Mesenchymal stem cell (in vitro differentiated cells and primary cell): ENCODE measurements at regions not wholly inside any gene's neighbourhood (a gene's known extent, or its start where the extent isn't known, plus 50 kb on each side); places are given as distances from the start of the nearest gene placed in this dataset.
"Not testable (repeated sequence)": the region's sequence is repeated elsewhere in the genome, so short reads cannot be mapped to it uniquely, and the experiment has no call there.

ENCODE experiments used
- DNase-seq: peaks from one replicate; pipeline ENCODE4 v3.0.0-alpha.2; 2013
- H2AFZ ChIP-seq: one replicate; pipeline ENCODE4 v1.6.1; 2013; ENCODE audit warnings: low read depth, mild to moderate bottlenecking, control low read depth, inconsistent platforms, low read length, moderate library complexity
- H2AK5ac ChIP-seq: 2 replicates; pipeline ENCODE4 v1.6.1; 2013; ENCODE audit warnings: low read length, moderate library complexity, mild to moderate bottlenecking, inconsistent platforms; ENCODE audit not compliant: severe bottlenecking
- H2BK120ac ChIP-seq: one replicate; pipeline ENCODE4 v1.6.1; 2013; ENCODE audit warnings: low read depth, mild to moderate bottlenecking, inconsistent platforms, low read length, moderate library complexity
- H2BK12ac ChIP-seq, 2 experiments: one replicate each; pipeline ENCODE4 v1.6.1; 2013; ENCODE audit warnings: inconsistent platforms in 2 of 2, low read length in 2 of 2, mild to moderate bottlenecking in 2 of 2, moderate library complexity in 2 of 2, control low read depth in 1 of 2
- H2BK15ac ChIP-seq: one replicate; pipeline ENCODE4 v1.6.1; 2013; ENCODE audit warnings: mild to moderate bottlenecking, low read depth, inconsistent platforms; ENCODE audit not compliant: poor library complexity, severe bottlenecking
- H2BK5ac ChIP-seq: 2 replicates; pipeline ENCODE4 v1.6.1; 2013; ENCODE audit warnings: low read depth, mild to moderate bottlenecking, low read length, control low read depth, inconsistent platforms; ENCODE audit not compliant: poor library complexity, severe bottlenecking
- H3K14ac ChIP-seq, 2 experiments: one replicate each; pipeline ENCODE4 v1.6.1; 2013; ENCODE audit warnings: inconsistent platforms in 2 of 2, low read length in 2 of 2, control low read depth in 1 of 2, mild to moderate bottlenecking in 1 of 2, moderate library complexity in 1 of 2
- H3K18ac ChIP-seq, 2 experiments: one replicate each; pipeline ENCODE4 v1.6.1; 2013; ENCODE audit warnings: inconsistent platforms in 2 of 2, low read length in 2 of 2, control low read depth in 1 of 2, low read depth in 1 of 2, mild to moderate bottlenecking in 1 of 2
- H3K23ac ChIP-seq, 2 experiments: one replicate each; pipeline ENCODE4 v1.6.1; 2013; ENCODE audit warnings: inconsistent platforms in 2 of 2, low read length in 2 of 2, mild to moderate bottlenecking in 2 of 2, moderate library complexity in 2 of 2, control low read depth in 1 of 2
- H3K27ac ChIP-seq: 2 replicates; pipeline ENCODE4 v1.5.1; 2013; ENCODE audit warnings: mild to moderate bottlenecking, moderate library complexity, low read length, control low read depth, inconsistent platforms; ENCODE audit not compliant: poor library complexity, severe bottlenecking
- H3K27me3 ChIP-seq, 2 experiments: 2 replicates each; pipeline versions ENCODE4 v1.6.1 to v1.7.0; 2013; ENCODE audit warnings: low read length in 2 of 2, mild to moderate bottlenecking in 2 of 2, moderate library complexity in 2 of 2, control low read depth in 1 of 2, inconsistent platforms in 1 of 2; ENCODE audit not compliant: control insufficient read depth in 1 of 2, insufficient read depth in 1 of 2
- H3K36me3 ChIP-seq, 2 experiments: 2 replicates each; pipeline versions ENCODE4 v1.6.1 to v1.7.0; 2013; ENCODE audit warnings: low read length in 2 of 2, control low read depth in 1 of 2, inconsistent platforms in 1 of 2, low read depth in 1 of 2, mild to moderate bottlenecking in 1 of 2; ENCODE audit not compliant: insufficient read depth in 2 of 2, control insufficient read depth in 1 of 2
- H3K4ac ChIP-seq, 2 experiments: one replicate each; pipeline ENCODE4 v1.6.1; 2013; ENCODE audit warnings: inconsistent platforms in 2 of 2, low read length in 2 of 2, mild to moderate bottlenecking in 2 of 2, moderate library complexity in 2 of 2, control low read depth in 1 of 2, low read depth in 1 of 2
- H3K4me1 ChIP-seq: 2 replicates; pipeline ENCODE4 v1.6.1; 2013; ENCODE audit warnings: low read depth, low read length, control low read depth; ENCODE audit not compliant: control insufficient read depth, insufficient read depth
- H3K4me2 ChIP-seq: 2 replicates; pipeline ENCODE4 v1.6.1; 2013; ENCODE audit warnings: low read length, mild to moderate bottlenecking, inconsistent platforms; ENCODE audit not compliant: poor library complexity, severe bottlenecking
- H3K4me3 ChIP-seq, 2 experiments: 2 replicates each; pipeline versions ENCODE4 v1.5.1 to v1.7.0; 2013; ENCODE audit warnings: low read length in 2 of 2, mild to moderate bottlenecking in 2 of 2, control low read depth in 1 of 2, low read depth in 1 of 2; ENCODE audit not compliant: insufficient read depth in 1 of 2
- H3K79me1 ChIP-seq: replicated peaks from 2 replicates; pipeline ENCODE4 v1.6.1; 2013; ENCODE audit warnings: mild to moderate bottlenecking, control low read depth, low read length, inconsistent platforms; ENCODE audit not compliant: poor library complexity, severe bottlenecking
- H3K9ac ChIP-seq: 2 replicates; pipeline ENCODE4 v1.7.0; 2013; ENCODE audit warnings: mild to moderate bottlenecking, low read length, moderate library complexity
- H3K9me3 ChIP-seq: 2 replicates; pipeline ENCODE4 v1.7.0; 2013; ENCODE audit warnings: mild to moderate bottlenecking, low read length; ENCODE audit not compliant: control insufficient read depth
- H4K8ac ChIP-seq: one replicate; pipeline ENCODE4 v1.6.1; 2013; ENCODE audit warnings: inconsistent platforms, mild to moderate bottlenecking, low read length, moderate library complexity
- H4K91ac ChIP-seq: one replicate; pipeline ENCODE4 v1.6.1; 2013; ENCODE audit warnings: mild to moderate bottlenecking, low read length, inconsistent platforms
- WGBS: methylation state at CpG from one replicate; pipeline ENCODE4 v1.1.7; 2013; ENCODE audit warnings: mixed read lengths; 5-methylcytosine and 5-hydroxymethylcytosine counted together

- not testable (repeated sequence) for H3K9me3 ChIP-seq, H3K9ac ChIP-seq, H4K8ac ChIP-seq, H2BK15ac ChIP-seq, H2AFZ ChIP-seq, H3K79me1 ChIP-seq, H3K4me3 ChIP-seq, H3K18ac ChIP-seq, H2BK5ac ChIP-seq, H3K23ac ChIP-seq, H3K27me3 ChIP-seq, H2BK12ac ChIP-seq, H3K36me3 ChIP-seq, H3K27ac ChIP-seq, H3K14ac ChIP-seq, H3K4me2 ChIP-seq, H2AK5ac ChIP-seq, H3K4me1 ChIP-seq, DNase-seq, H2BK120ac ChIP-seq, H3K4ac ChIP-seq, H4K91ac ChIP-seq
- WGBS, result no CpG with 5 or more reads among the region's 6 CpGs
These were observed 155.5 kb downstream of the NPIPA8 start for GRCh38 chr16:18181028-18181427.

DNA sequence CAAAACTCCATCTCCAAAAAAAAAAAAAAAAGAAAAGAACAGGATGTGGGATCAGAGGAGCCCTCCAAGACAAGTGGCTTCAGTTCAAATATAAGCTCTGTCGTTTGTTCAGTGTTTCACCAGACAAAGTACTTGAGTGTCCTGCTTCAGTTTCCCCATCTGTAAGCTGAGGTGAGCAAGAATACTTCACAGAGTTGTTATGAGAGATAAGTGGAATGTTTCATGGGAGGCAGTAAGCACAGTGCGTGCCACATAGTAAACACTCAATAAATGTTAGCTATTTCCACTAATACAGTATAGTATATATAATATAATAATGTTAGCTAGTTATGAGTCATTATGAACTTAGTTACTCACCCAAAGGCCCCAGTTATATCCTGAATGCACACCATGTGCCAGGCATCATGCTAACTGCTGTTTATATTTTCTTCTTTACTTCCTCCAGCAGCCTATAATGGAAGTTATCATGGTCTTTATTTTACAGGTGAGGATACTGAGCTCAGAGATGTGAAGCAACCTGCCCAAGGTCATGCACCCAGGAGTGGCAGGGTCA, 162.5 kb downstream of the NPIPA8 start:
- H2BK12ac ChIP-seq, H4K91ac ChIP-seq, H3K4ac ChIP-seq, H3K4me2 ChIP-seq, H3K4me1 ChIP-seq, H2AFZ ChIP-seq, H4K8ac ChIP-seq, H3K9ac ChIP-seq, H2BK120ac ChIP-seq, H2AK5ac ChIP-seq, H3K79me1 ChIP-seq, H3K4me3 ChIP-seq, H3K14ac ChIP-seq, H2BK15ac ChIP-seq, H3K36me3 ChIP-seq, DNase-seq, H3K23ac ChIP-seq, H3K9me3 ChIP-seq, H2BK5ac ChIP-seq, H3K27me3 ChIP-seq, H3K27ac ChIP-seq, H3K18ac ChIP-seq: not testable (repeated sequence)
- 65% methylated on average over 1 of the region's 2 CpGs for WGBS

GRCh38 chr16:18162293-18162692, 174.2 kb downstream of the NPIPA8 start:
- 91% methylated on average over 2 of the region's 3 CpGs for WGBS
- not testable (repeated sequence) for H3K14ac ChIP-seq, H4K91ac ChIP-seq, H2AK5ac ChIP-seq, H3K9me3 ChIP-seq, H3K4me1 ChIP-seq, H3K9ac ChIP-seq, H3K23ac ChIP-seq, H3K36me3 ChIP-seq, H2BK15ac ChIP-seq, H3K27ac ChIP-seq, H3K4me3 ChIP-seq, H2BK120ac ChIP-seq, H4K8ac ChIP-seq, H3K79me1 ChIP-seq, H3K4ac ChIP-seq, DNase-seq, H3K27me3 ChIP-seq, H3K18ac ChIP-seq, H2BK12ac ChIP-seq, H2AFZ ChIP-seq, H3K4me2 ChIP-seq, H2BK5ac ChIP-seq

DNA sequence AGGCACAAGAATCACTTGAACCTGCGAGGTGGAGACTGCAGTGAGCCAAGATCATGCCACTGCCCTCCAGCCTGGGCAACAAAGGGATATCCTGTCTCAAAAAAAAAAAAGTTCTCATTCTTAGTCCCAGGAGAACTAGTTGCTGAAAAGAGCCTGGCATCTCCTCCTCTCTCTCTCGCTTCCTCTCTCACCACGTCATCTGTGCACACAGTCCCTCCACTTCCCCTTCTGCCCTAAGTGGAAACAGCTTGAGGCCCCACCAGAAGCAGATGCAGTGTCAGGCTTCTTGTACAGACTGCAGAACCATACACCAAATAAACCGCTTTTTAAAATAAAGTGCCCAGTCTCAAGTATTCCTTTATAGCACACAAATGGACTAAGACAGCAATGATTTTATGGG, 175.3 kb downstream of the NPIPA8 start:
- H3K23ac ChIP-seq, H3K27ac ChIP-seq, H2BK120ac ChIP-seq, H2AFZ ChIP-seq, DNase-seq, H3K18ac ChIP-seq, H4K8ac ChIP-seq, H3K27me3 ChIP-seq, H3K79me1 ChIP-seq, H3K4me1 ChIP-seq, H3K36me3 ChIP-seq, H3K4me2 ChIP-seq, H3K14ac ChIP-seq, H3K9me3 ChIP-seq, H2BK5ac ChIP-seq, H3K4me3 ChIP-seq, H3K4ac ChIP-seq, H4K91ac ChIP-seq, H2AK5ac ChIP-seq, H2BK15ac ChIP-seq, H2BK12ac ChIP-seq, H3K9ac ChIP-seq: not testable (repeated sequence)
- WGBS, result 61% methylated on average over 3 of the region's 4 CpGs
